ENCODE measurements at regions not wholly inside any gene's neighbourhood (a gene's known extent, or its start where the extent isn't known, plus 50 kb on each side); places are given as distances from the start of the nearest gene placed in this dataset.

DNA sequence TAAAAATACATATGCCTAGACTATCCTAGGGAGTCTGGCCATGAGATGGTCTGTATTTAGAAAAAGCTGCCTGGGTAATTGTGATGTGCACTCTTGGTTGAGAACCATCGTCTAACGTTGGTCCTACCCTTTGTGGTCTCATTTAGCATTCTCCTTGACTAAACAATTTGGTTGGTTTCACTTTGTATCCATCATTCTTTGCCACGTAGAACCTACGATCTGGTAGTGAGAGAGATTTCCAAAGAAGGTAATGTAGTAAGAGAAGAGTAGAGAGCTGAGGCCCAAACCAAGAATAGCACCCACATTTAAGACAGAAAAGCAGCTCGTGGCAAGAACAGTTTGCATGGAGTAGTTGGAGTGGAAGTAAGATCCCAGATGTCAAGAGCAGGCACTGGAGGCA, 219.8 kb downstream of the TMEM200A start:
- no peaks in the 10 kb centered on the region for H3K4me1 ChIP-seq
- H3K4me3 ChIP-seq, result no peak overlapping the region
- H3K9me3 ChIP-seq, result no peaks in the 10 kb centered on the region
- no peaks in the 10 kb centered on the region for H3K36me3 ChIP-seq (ENCODE audit: low read depth, missing control alignments)
- intact Hi-C loops (cut with DNase I; ENCODE audit: low total_unique reads), result no loop called here
- DNase-seq, result no peak
- 82 to 90% methylated on average over 5 of the region's 5 CpGs for WGBS, 2 donors
- H3K27me3 ChIP-seq, result no peaks in the 10 kb centered on the region
- TF ChIP-seq POLR2A (IDR thresholded peaks at IDR 0.05), result no peak
- TF ChIP-seq, protein P1, sequence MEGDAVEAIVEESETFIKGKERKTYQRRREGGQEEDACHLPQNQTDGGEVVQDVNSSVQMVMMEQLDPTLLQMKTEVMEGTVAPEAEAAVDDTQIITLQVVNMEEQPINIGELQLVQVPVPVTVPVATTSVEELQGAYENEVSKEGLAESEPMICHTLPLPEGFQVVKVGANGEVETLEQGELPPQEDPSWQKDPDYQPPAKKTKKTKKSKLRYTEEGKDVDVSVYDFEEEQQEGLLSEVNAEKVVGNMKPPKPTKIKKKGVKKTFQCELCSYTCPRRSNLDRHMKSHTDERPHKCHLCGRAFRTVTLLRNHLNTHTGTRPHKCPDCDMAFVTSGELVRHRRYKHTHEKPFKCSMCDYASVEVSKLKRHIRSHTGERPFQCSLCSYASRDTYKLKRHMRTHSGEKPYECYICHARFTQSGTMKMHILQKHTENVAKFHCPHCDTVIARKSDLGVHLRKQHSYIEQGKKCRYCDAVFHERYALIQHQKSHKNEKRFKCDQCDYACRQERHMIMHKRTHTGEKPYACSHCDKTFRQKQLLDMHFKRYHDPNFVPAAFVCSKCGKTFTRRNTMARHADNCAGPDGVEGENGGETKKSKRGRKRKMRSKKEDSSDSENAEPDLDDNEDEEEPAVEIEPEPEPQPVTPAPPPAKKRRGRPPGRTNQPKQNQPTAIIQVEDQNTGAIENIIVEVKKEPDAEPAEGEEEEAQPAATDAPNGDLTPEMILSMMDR (IDR thresholded peaks at IDR 0.05), result no peak
- no peak overlapping the region for H3K27ac ChIP-seq

DNA sequence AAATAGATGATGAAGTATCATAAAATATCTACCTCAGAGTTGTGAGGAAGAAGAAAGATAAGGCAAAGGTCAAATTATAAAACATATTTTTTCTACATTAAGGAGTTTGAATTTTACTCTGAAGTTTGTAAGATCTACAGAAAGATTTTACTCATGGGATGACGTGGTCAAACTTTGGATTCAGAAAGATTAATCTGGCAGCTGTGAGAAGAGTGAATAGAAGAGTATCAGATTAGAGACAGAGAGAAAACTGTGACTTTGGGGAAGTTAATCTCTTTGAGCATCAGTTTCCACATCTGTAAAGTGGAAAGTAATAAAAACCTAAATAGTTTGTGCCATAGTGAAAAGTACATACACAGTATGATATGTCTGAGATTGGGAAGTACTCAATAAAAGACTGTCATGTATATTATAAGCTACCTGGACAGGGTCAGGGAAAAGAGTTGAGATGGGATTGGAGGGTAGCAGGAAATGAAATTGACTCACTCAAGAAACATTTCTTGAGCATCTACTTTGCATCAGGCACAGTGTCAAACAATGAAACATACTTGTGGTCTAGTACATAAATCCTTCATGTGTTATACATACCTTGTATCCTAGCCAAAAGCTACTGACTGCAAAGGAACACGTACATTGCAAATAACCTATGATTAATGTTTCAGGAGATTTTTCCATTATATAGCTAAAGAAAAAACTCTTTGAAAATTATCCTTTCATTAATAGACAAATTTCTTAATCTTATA, 222.1 kb downstream of the TMEM200A start:
- no peak for TF ChIP-seq POLR2A (IDR thresholded peaks at IDR 0.05)
- TF ChIP-seq, protein P1 (IDR thresholded peaks at IDR 0.05), result no peak
- Histone ChIP-seq H3K4me1 (no peaks in the 10 kb centered on the region), H3K27me3 (no peaks in the 10 kb centered on the region), H3K36me3 (ENCODE audit: low read depth, missing control alignments) (no peaks in the 10 kb centered on the region), H3K4me3 (no peak overlapping the region), H3K9me3 (no peaks in the 10 kb centered on the region), H3K27ac (no peak overlapping the region)
- no peak for DNase-seq
- intact Hi-C loops (cut with DNase I; ENCODE audit: low total_unique reads), result no loop called here
- 77 to 87% methylated on average over 2 of the region's 2 CpGs for WGBS, 2 donors

DNA sequence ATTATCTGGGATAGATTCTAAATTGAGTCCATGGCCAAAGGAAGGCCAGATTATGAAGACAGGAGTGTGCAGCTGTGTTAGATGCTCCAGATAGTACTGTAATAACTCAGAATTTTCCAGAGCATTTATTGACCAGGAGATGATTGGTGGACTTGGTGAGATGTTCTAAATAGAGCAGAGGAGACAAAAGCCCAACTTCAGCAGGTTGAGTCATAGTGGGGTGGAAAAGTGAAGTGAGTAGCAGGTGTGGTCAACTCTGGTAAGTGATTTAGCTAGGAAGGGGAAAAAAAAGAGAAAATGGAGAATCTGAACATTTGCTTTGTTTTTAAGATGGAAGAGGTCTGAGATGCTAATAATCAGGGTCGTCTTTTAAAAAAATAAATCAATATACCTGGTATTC, 227.4 kb downstream of the TMEM200A start:
- Histone ChIP-seq H3K9me3 (no peaks in the 10 kb centered on the region), H3K4me3 (no peak overlapping the region), H3K27ac (no peak overlapping the region), H3K36me3 (ENCODE audit: low read depth, missing control alignments) (no peaks in the 10 kb centered on the region), H3K4me1 (no peaks in the 10 kb centered on the region), H3K27me3 (no peaks in the 10 kb centered on the region)
- TF ChIP-seq, protein P1 (IDR thresholded peaks at IDR 0.05), result no peak
- TF ChIP-seq POLR2A (IDR thresholded peaks at IDR 0.05), result no peak
- WGBS, 2 donors, result 84 to 98% methylated on average over 1 of the region's 1 CpG
- no peak for DNase-seq
- intact Hi-C loops (cut with DNase I; ENCODE audit: low total_unique reads), result no loop called here

DNA sequence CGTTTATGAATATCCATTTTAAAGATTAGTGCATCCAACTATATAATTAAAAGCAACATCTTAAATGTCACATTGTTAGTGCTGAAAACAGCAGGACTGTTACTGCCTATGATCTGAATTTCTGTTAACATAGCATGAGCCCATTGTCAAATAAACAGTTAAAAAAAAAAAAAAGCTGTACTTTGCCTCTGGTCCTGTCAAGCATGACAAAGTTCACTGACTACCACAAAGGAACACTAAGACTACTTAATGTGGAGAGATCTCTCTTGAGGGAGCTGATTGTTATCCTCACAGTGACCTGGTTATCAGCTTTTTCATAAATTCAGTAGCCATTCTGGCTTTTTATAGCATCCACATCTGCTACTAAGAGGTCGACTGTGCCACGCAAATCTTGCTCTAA, 228.1 kb downstream of the TMEM200A start:
- H3K4me3 ChIP-seq, result no peak overlapping the region
- 77 to 86% methylated on average over 3 of the region's 3 CpGs for WGBS, 2 donors
- intact Hi-C loops (cut with DNase I; ENCODE audit: low total_unique reads), result no loop called here
- TF ChIP-seq POLR2A (IDR thresholded peaks at IDR 0.05), result no peak
- no peaks in the 10 kb centered on the region for H3K9me3 ChIP-seq
- no peak overlapping the region for H3K27ac ChIP-seq
- no peak for DNase-seq
- no peaks in the 10 kb centered on the region for H3K4me1 ChIP-seq
- H3K36me3 ChIP-seq (ENCODE audit: low read depth, missing control alignments), result no peaks in the 10 kb centered on the region
- no peaks in the 10 kb centered on the region for H3K27me3 ChIP-seq

DNA sequence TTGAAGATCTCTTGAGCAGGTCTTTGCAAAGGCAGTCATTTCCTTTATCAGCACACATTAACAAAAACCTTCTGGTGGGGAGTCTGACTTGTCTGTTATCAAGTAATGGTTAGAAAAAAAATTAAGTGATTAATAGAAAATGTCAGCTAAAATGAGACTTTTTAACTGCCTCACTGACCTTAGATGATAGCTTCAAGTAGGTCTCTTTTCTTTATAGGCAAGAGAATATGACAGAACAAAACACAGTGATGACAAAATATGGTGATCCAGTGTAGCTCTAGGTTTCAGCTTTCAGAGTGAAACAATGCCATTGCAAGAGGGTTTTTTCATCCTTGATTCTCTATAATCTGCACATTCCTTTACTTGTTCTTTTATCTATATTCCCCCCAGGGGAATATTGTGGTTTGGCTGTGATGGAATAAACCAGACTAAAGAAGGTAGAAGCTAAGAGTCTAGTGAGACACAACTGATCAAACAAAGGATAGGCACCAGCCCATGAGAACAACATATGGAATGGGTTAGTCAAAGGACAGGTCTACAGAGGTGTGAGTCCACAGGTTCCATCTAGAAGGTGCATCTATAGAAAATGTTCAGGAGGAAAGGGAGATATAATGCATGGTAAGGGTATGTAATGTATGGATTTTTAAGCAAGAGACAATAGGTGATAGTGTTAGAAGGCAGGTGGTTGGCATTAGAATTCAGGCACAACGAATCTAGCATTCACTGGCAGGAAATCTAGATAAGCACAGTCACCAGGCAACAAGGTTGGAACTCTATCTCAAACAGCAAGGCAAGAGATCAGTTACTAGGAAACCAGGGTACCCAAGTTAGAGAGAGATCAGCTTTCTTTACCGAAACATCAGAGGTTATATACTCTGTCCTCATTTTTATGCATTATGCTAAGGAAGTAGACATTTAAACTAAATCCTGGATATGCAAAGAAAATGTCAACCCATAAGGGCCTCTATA, 228.9 kb upstream of the SMLR1 start:
- no peaks in the 10 kb centered on the region for H3K4me1 ChIP-seq
- WGBS, 2 donors, result 83% methylated on average over 2 of the region's 2 CpGs
- H3K27ac ChIP-seq, result no peak overlapping the region
- intact Hi-C loops (cut with DNase I; ENCODE audit: low total_unique reads), result no loop called here
- no peaks in the 10 kb centered on the region for H3K9me3 ChIP-seq
- no peak for DNase-seq
- no peak overlapping the region for H3K4me3 ChIP-seq
- no peak for TF ChIP-seq POLR2A (IDR thresholded peaks at IDR 0.05)
- TF ChIP-seq, protein P1 (IDR thresholded peaks at IDR 0.05), result no peak
- H3K36me3 ChIP-seq (ENCODE audit: low read depth, missing control alignments), result no peaks in the 10 kb centered on the region
- H3K27me3 ChIP-seq, result no peaks in the 10 kb centered on the region
